Neuronal stem cell (in vitro differentiated cells): ENCODE measurements at regions not wholly inside any gene's neighbourhood (a gene's known extent, or its start where the extent isn't known, plus 50 kb on each side); places are given as distances from the start of the nearest gene placed in this dataset.

ENCODE experiments used
- DNase-seq: peaks from one replicate; pipeline ENCODE4 v3.0.0-alpha.2; 2013; ENCODE audit warnings: low spot score
- H2AFZ ChIP-seq: one replicate; pipeline ENCODE4 v1.6.1; 2013; ENCODE audit warnings: mild to moderate bottlenecking, low read length, inconsistent platforms
- H2AK5ac ChIP-seq: 2 replicates; pipeline ENCODE4 v1.6.1; 2013; ENCODE audit warnings: low read depth, mild to moderate bottlenecking, inconsistent platforms, low read length, moderate library complexity, mixed read lengths
- H2BK120ac ChIP-seq: 2 replicates; pipeline ENCODE4 v1.6.1; 2013; ENCODE audit warnings: low read depth, mild to moderate bottlenecking, inconsistent platforms, low read length, moderate library complexity, mixed read lengths
- H2BK12ac ChIP-seq: one replicate; pipeline ENCODE4 v1.6.1; 2013; ENCODE audit warnings: low read length, inconsistent platforms
- H2BK15ac ChIP-seq: 2 replicates; pipeline ENCODE4 v1.6.1; 2013; ENCODE audit warnings: mild to moderate bottlenecking, low read length, inconsistent platforms, mixed read lengths
- H2BK5ac ChIP-seq: one replicate; pipeline ENCODE4 v1.6.1; 2013; ENCODE audit warnings: inconsistent platforms, mild to moderate bottlenecking, low read length, moderate library complexity
- H3K14ac ChIP-seq: one replicate; pipeline ENCODE4 v1.6.1; 2013; ENCODE audit warnings: low read length, inconsistent platforms
- H3K18ac ChIP-seq: 2 replicates; pipeline ENCODE4 v1.6.1; 2013; ENCODE audit warnings: low read length, inconsistent platforms
- H3K23ac ChIP-seq: 2 replicates; pipeline ENCODE4 v1.6.1; 2013; ENCODE audit warnings: low read depth, mild to moderate bottlenecking, mixed read lengths, low read length, inconsistent platforms; ENCODE audit not compliant: poor library complexity
- H3K27ac ChIP-seq: replicated peaks from 3 replicates; pipeline ENCODE4 v1.5.1; 2013; ENCODE audit warnings: low read length, inconsistent platforms
- H3K27me3 ChIP-seq, 3 experiments: 2 replicates each; pipeline ENCODE4 v1.6.1; 2013; ENCODE audit warnings: low read length in 3 of 3, mild to moderate bottlenecking in 2 of 3, inconsistent platforms in 1 of 3, low read depth in 1 of 3, mixed read lengths in 1 of 3, moderate library complexity in 1 of 3; ENCODE audit not compliant: control insufficient read depth in 3 of 3, insufficient read depth in 3 of 3
- H3K36me3 ChIP-seq, 2 donors: replicated peaks in 1 of 2; 2 replicates each; pipeline ENCODE4 v1.6.1; 2013; ENCODE audit warnings: low read length in 2 of 2; ENCODE audit not compliant: control insufficient read depth in 2 of 2, insufficient read depth in 2 of 2
- H3K4ac ChIP-seq: 2 replicates; pipeline ENCODE4 v1.6.1; 2013; ENCODE audit warnings: inconsistent platforms, mild to moderate bottlenecking, low read length, moderate library complexity
- H3K4me1 ChIP-seq, 2 donors: 1 replicate in 1 of 2; 2 replicates in 1 of 2; pipeline ENCODE4 v1.6.1; 2013; ENCODE audit warnings: low read length in 2 of 2, low read depth in 1 of 2; ENCODE audit not compliant: control insufficient read depth in 2 of 2, insufficient read depth in 1 of 2
- H3K4me2 ChIP-seq: one replicate; pipeline ENCODE4 v1.6.1; 2013; ENCODE audit warnings: mild to moderate bottlenecking, low read length, inconsistent platforms; ENCODE audit not compliant: insufficient read depth, poor library complexity, severe bottlenecking
- H3K4me3 ChIP-seq, 2 donors: 2 replicates each; pipeline ENCODE4 v1.5.1; 2013; ENCODE audit warnings: low read length in 2 of 2, mild to moderate bottlenecking in 2 of 2, inconsistent platforms in 1 of 2, moderate library complexity in 1 of 2
- H3K79me1 ChIP-seq: one replicate; pipeline ENCODE4 v1.6.1; 2013; ENCODE audit warnings: low read depth, mild to moderate bottlenecking, inconsistent platforms, low read length, moderate library complexity
- H3K9ac ChIP-seq: one replicate; pipeline ENCODE4 v1.6.1; 2013; ENCODE audit warnings: mild to moderate bottlenecking, low read depth, low read length, inconsistent platforms; ENCODE audit not compliant: poor library complexity
- H3K9me3 ChIP-seq, 2 donors: replicated peaks in 1 of 2; 2 replicates each; pipeline versions ENCODE3 to v1.6.1; 2013; ENCODE audit warnings: low read length in 2 of 2, mild to moderate bottlenecking in 2 of 2, inconsistent platforms in 1 of 2, low read depth in 1 of 2, mixed read lengths in 1 of 2, moderate library complexity in 1 of 2; ENCODE audit not compliant: control insufficient read depth in 2 of 2, insufficient read depth in 1 of 2
- H4K8ac ChIP-seq: one replicate; pipeline ENCODE4 v1.6.1; 2013; ENCODE audit warnings: low read depth, mild to moderate bottlenecking, inconsistent platforms, low read length, moderate library complexity
- H4K91ac ChIP-seq: one replicate; pipeline ENCODE4 v1.6.1; 2013; ENCODE audit warnings: low read length, low read depth, mild to moderate bottlenecking, inconsistent platforms; ENCODE audit not compliant: poor library complexity
- WGBS, 2 donors: extraction: QIAGEN DNeasy Blood & Tissue Kit; methylation state at CpG; one replicate each; pipeline ENCODE4 v1.1.7; 2013; ENCODE audit warnings: missing lambda C conversion rate in 2 of 2, mixed read lengths in 1 of 2; ENCODE audit not compliant: insufficient read length in 2 of 2, insufficient replicate concordance in 1 of 2; ENCODE audit errors: extremely low coverage in 2 of 2; 5-methylcytosine and 5-hydroxymethylcytosine counted together

DNA sequence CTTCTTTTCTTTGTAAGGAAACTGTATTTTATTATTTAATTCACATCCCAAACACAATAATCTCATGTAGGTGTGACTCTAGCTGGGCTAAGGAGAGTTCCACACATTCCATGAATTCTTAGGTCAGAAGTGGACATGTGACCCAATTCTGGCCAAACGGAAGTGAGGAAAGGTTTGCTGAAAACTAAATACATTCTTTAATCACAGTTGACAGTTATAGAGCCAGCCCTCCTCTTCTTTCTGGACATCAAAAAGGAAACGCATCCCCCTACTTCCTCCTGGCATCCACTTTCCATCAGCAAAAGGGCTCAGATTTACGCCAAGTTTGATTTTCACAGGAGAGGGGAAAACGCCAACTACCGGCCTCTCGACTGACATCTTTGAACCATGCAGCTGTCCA, 774.4 kb upstream of the POM121L12 start:
- WGBS, 2 donors = no CpG with 5 or more reads among the region's 6 CpGs
- Histone ChIP-seq H3K9me3 (peaks cover 0 to 4% of the 10 kb centered on the region in 2 donors), H4K8ac (no peak overlapping the region)

DNA sequence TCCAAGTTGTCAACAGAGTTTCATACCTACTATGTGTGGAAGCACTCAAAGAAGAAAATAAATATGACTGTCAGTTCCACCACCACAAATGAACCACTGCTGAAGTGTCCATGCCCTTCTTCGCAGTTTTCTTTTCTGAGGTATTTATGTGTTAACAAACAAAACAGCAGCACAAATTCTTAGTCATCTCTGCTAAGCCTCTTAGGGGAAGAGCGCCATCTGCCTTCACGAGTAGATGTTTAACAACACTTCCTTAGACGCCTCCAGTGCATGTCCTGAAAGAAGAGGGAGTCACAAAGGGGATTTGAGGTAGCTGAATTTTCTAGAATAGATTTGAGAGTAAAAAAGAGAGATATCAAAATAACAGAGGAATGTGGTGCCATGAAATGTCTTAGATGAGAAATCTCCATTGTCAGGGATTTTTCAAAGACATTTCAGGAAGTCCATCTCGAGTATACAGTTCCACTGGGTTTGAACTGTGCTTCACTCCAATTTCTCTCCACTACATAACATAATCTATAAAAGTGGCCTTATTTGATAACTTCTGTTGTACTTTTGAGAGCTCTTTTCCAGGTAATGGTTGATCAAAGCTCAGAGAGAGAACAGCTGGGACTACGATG, 775.3 kb upstream of the POM121L12 start:
- no peak overlapping the region for H3K4me3 ChIP-seq
- H2BK5ac ChIP-seq = no peak overlapping the region
- no peak overlapping the region for H3K27ac ChIP-seq
- no peak overlapping the region for H2AK5ac ChIP-seq
- no peak overlapping the region for H3K23ac ChIP-seq
- H3K36me3 ChIP-seq = no peaks in the 10 kb centered on the region
- no peaks in the 10 kb centered on the region for H3K79me1 ChIP-seq
- peak; percentile 6 for DNase-seq
- no peak overlapping the region for H2BK12ac ChIP-seq
- no peak overlapping the region for H3K9ac ChIP-seq
- H3K18ac ChIP-seq = no peak overlapping the region
- no peak overlapping the region for H4K91ac ChIP-seq
- H3K14ac ChIP-seq = no peak overlapping the region
- H3K4me2 ChIP-seq = no peak overlapping the region
- H3K27me3 ChIP-seq = no peaks in the 10 kb centered on the region
- H3K9me3 ChIP-seq = peaks cover 0 to 4% of the 10 kb centered on the region in 2 donors
- H3K4me1 ChIP-seq = no peaks in the 10 kb centered on the region
- H2AFZ ChIP-seq = no peak overlapping the region
- H2BK15ac ChIP-seq = no peak overlapping the region
- WGBS, 2 donors = no CpG with 5 or more reads among the region's 6 CpGs
- H3K4ac ChIP-seq = no peak overlapping the region
- no peak overlapping the region for H2BK120ac ChIP-seq
- H4K8ac ChIP-seq = no peak overlapping the region

More for the DNA sequence above, 774.4 kb upstream of the POM121L12 start:
- H3K23ac ChIP-seq = no peak overlapping the region
- H2AK5ac ChIP-seq = no peak overlapping the region
- H3K4me1 ChIP-seq = no peaks in the 10 kb centered on the region
- no peak overlapping the region for H2AFZ ChIP-seq
- H2BK12ac ChIP-seq = no peak overlapping the region
- H3K4ac ChIP-seq = no peak overlapping the region
- no peak overlapping the region for H3K14ac ChIP-seq
- no peak overlapping the region for H3K4me2 ChIP-seq
- no peak overlapping the region for H3K18ac ChIP-seq
- H2BK5ac ChIP-seq = no peak overlapping the region
- H3K4me3 ChIP-seq = no peak overlapping the region
- no peak overlapping the region for H4K91ac ChIP-seq
- H3K27me3 ChIP-seq = no peaks in the 10 kb centered on the region
- H3K27ac ChIP-seq = no peak overlapping the region
- DNase-seq = no peak
- H3K9ac ChIP-seq = no peak overlapping the region
- H3K79me1 ChIP-seq = no peaks in the 10 kb centered on the region
- no peaks in the 10 kb centered on the region for H3K36me3 ChIP-seq
- no peak overlapping the region for H2BK120ac ChIP-seq
- no peak overlapping the region for H2BK15ac ChIP-seq

GRCh38 chr7:52257890-52258289, 777.5 kb upstream of the POM121L12 start:
- DNase-seq = no peak
- no peaks in the 10 kb centered on the region for H3K79me1 ChIP-seq
- H3K9ac ChIP-seq = no peak overlapping the region
- no peak overlapping the region for H3K18ac ChIP-seq
- H2AFZ ChIP-seq = no peak overlapping the region
- no peak overlapping the region for H4K8ac ChIP-seq
- no peak overlapping the region for H3K4ac ChIP-seq
- no peak overlapping the region for H4K91ac ChIP-seq
- H3K4me2 ChIP-seq = no peak overlapping the region
- no peak overlapping the region for H3K27ac ChIP-seq
- no peak overlapping the region for H2AK5ac ChIP-seq
- H2BK15ac ChIP-seq = no peak overlapping the region
- no peak overlapping the region for H2BK5ac ChIP-seq
- H3K9me3 ChIP-seq = peaks cover 0 to 2% of the 10 kb centered on the region in 2 donors
- H3K36me3 ChIP-seq = no peaks in the 10 kb centered on the region
- no peak overlapping the region for H3K4me3 ChIP-seq
- H3K4me1 ChIP-seq = peaks cover 0 to 8% of the 10 kb centered on the region in 2 donors
- H3K27me3 ChIP-seq = no peaks in the 10 kb centered on the region
- H3K23ac ChIP-seq = no peak overlapping the region
- H2BK12ac ChIP-seq = no peak overlapping the region
- no peak overlapping the region for H2BK120ac ChIP-seq
- no CpG with 5 or more reads among the region's 2 CpGs for WGBS, 2 donors
- H3K14ac ChIP-seq = no peak overlapping the region

- DNase-seq = no peak
- Histone ChIP-seq H3K4me1 (peaks cover 0 to 8% of the 10 kb centered on the region in 2 donors), H3K27ac (no peak overlapping the region), H3K23ac (no peak overlapping the region), H3K27me3 (no peaks in the 10 kb centered on the region), H3K4me3 (no peak overlapping the region), H3K4me2 (no peak overlapping the region), H2BK120ac (no peak overlapping the region), H3K36me3 (no peaks in the 10 kb centered on the region), H4K8ac (no peak overlapping the region), H2BK12ac (no peak overlapping the region), H3K79me1 (no peaks in the 10 kb centered on the region), H3K9ac (no peak overlapping the region), H2BK5ac (no peak overlapping the region), H3K14ac (no peak overlapping the region), H3K9me3 (peaks cover 0 to 2% of the 10 kb centered on the region in 2 donors), H3K18ac (no peak overlapping the region), H2BK15ac (no peak overlapping the region), H2AK5ac (no peak overlapping the region), H2AFZ (peak overlapping the region; percentile 84), H4K91ac (no peak overlapping the region), H3K4ac (no peak overlapping the region)
- no CpG with 5 or more reads among the region's 4 CpGs for WGBS, 2 donors
Measured at GRCh38 chr7:52254396-52255010, 780.9 kb upstream of the POM121L12 start.
